K562 (cell line): ENCODE measurements at regions not wholly inside any gene's neighbourhood (a gene's known extent, or its start where the extent isn't known, plus 50 kb on each side); places are given as distances from the start of the nearest gene placed in this dataset.
A peak's percentile ranks its signal among the peaks of the same experiment; 100 is the strongest.

Experiments used
- ATAC-seq: fragments of 200-7000 bp; cut with Tn5 transposase; 3 replicates; pipeline ENCODE4 v1.9.1; 2020; ENCODE audit warnings: moderate library complexity
- BruUV-seq: library from RNA; stranded (reverse); fragments of 400-500 nt; replicated peaks from 2 replicates; lab custom pipeline; 2021; lab: Mats Ljungman, UMichigan
- CTCF ChIA-PET: fragments of 300-600 bp; formaldehyde crosslinking; extraction: SDS; loops from one replicate; lab custom pipeline; 2021; ENCODE audit warnings: low intra/inter-chr PET ratio; lab: Yijun Ruan, JAX
- POLR2A ChIA-PET: fragments of 300-600, 350-650 bp; sonication (Branson Sonifier 250); formaldehyde crosslinking; extraction: SDS; loops from one replicate; lab custom pipeline; 2021; ENCODE audit warnings: antibody characterized with exemption, inconsistent platforms; lab: Yijun Ruan, JAX
- DNase-seq, 4 experiments: peaks; one replicate each; pipeline versions ENCODE4 v3.0.0 to v3.0.0-alpha.2; 2011 to 2018; ENCODE audit warnings: low spot score in 3 of 4, mixed read lengths in 3 of 4; ENCODE audit errors: extremely low read depth in 1 of 4
- FAIRE-seq: peaks from 2 replicates; lab custom pipeline; 2011; peaks lifted over from hg19 to GRCh38; lab: Jason Lieb, UNC
- H2AFZ ChIP-seq: 2 replicates; pipeline ENCODE4 v1.6.0; 2011; ENCODE audit warnings: low read depth, low read length, control low read depth, inconsistent platforms
- H3K27ac ChIP-seq: fragments of 200-600 bp; 3 replicates; pipeline ENCODE4 v1.8.0; 2011; ENCODE audit warnings: low read depth, mild to moderate bottlenecking, control low read depth, inconsistent platforms, low read length, moderate library complexity, mixed read lengths; ENCODE audit errors: extremely low read depth
- H3K27me3 ChIP-seq, 2 experiments: fragments of 300-600 bp in 1 of 2; 2 replicates in 1 of 2; 3 replicates in 1 of 2; pipeline versions ENCODE4 v1.6.0 to v1.8.0; 2011; ENCODE audit warnings: inconsistent platforms in 2 of 2, low read length in 2 of 2, mild to moderate bottlenecking in 1 of 2, mixed read lengths in 1 of 2, moderate library complexity in 1 of 2; ENCODE audit not compliant: control insufficient read depth in 2 of 2, insufficient read depth in 2 of 2
- H3K36me3 ChIP-seq: fragments of 300-600 bp; 3 replicates; pipeline ENCODE4 v1.8.0; 2011; ENCODE audit warnings: mild to moderate bottlenecking, low read length, inconsistent platforms; ENCODE audit not compliant: control insufficient read depth, insufficient read depth
- H3K4me1 ChIP-seq, 2 experiments: fragments of 200-600 bp in 1 of 2; replicated peaks in 1 of 2; 2 replicates in 1 of 2; 3 replicates in 1 of 2; pipeline versions ENCODE4 v1.5.1 to v1.8.0; 2011; ENCODE audit warnings: inconsistent platforms in 2 of 2, low read length in 2 of 2, mild to moderate bottlenecking in 1 of 2, mixed read lengths in 1 of 2, moderate library complexity in 1 of 2; ENCODE audit not compliant: control insufficient read depth in 2 of 2, insufficient read depth in 2 of 2
- H3K4me2 ChIP-seq: 2 replicates; pipeline ENCODE4 v1.6.1; 2011; ENCODE audit warnings: low read length, control low read depth, inconsistent platforms, mixed read lengths; ENCODE audit not compliant: insufficient read depth
- H3K4me3 ChIP-seq: fragments of 200-600 bp; sonication (generic), shearing (Covaris generic); 2 replicates; pipeline ENCODE4 v1.5.1; 2016; ENCODE audit warnings: control low read depth, inconsistent platforms
- H3K79me2 ChIP-seq: fragments of 200-600 bp; 3 replicates; pipeline ENCODE4 v1.8.0; 2011; ENCODE audit warnings: low read length, inconsistent platforms; ENCODE audit not compliant: control insufficient read depth, insufficient read depth
- H3K9ac ChIP-seq, 2 experiments: 2 replicates each; pipeline versions ENCODE4 v1.6.0 to v1.6.1; 2011; ENCODE audit warnings: low read depth in 2 of 2, low read length in 2 of 2, control low read depth in 1 of 2, inconsistent platforms in 1 of 2, mild to moderate bottlenecking in 1 of 2, mixed read lengths in 1 of 2; ENCODE audit not compliant: insufficient read depth in 1 of 2
- H3K9me1 ChIP-seq: one replicate; pipeline ENCODE4 v1.6.0; 2011; ENCODE audit warnings: inconsistent platforms, mild to moderate bottlenecking, low read length, moderate library complexity; ENCODE audit not compliant: control insufficient read depth, insufficient read depth
- H3K9me3 ChIP-seq: replicated peaks from 2 replicates; pipeline ENCODE4 v1.5.1; 2011; ENCODE audit warnings: low read depth, low read length, inconsistent platforms; ENCODE audit not compliant: control insufficient read depth, insufficient read depth
- H4K20me1 ChIP-seq: replicated peaks from 2 replicates; pipeline ENCODE4 v1.6.1; 2011; ENCODE audit warnings: low read length, inconsistent platforms, mixed read lengths; ENCODE audit not compliant: control insufficient read depth, insufficient read depth
- FOXA3 ChIP-seq, 2 experiments: fragments of 450-650 bp in 1 of 2; sonication (generic) in 1 of 2; formaldehyde crosslinking; IDR thresholded peaks in 1 of 2; conservative IDR thresholded peaks in 1 of 2; 2 replicates each; pipeline versions ENCODE4 v1.4.0 to v1.8.0; 2020 to 2022; ENCODE audit warnings: mild to moderate bottlenecking in 2 of 2, missing genetic modification reagents in 1 of 2
- KLF1 ChIP-seq: fragments of 450-650 bp; IDR thresholded peaks from 2 replicates; pipeline ENCODE4 v1.6.1; 2016; ENCODE audit warnings: missing genetic modification characterization, missing compliant biosample characterization
- MAFG ChIP-seq: fragments of 450-650 bp; conservative IDR thresholded peaks from 2 replicates; pipeline ENCODE4 v1.6.1; 2016; ENCODE audit warnings: missing genetic modification characterization, missing compliant biosample characterization
- MCM7 ChIP-seq, 2 experiments: fragments of 450-650 bp; IDR thresholded peaks; 2 replicates each; pipeline ENCODE4 v1.6.1; 2016 to 2018
- MTA1 ChIP-seq: fragments of 450-650 bp; IDR thresholded peaks from 2 replicates; pipeline ENCODE4 v1.6.1; 2017; ENCODE audit warnings: borderline replicate concordance
- NFE2 ChIP-seq: IDR thresholded peaks from 2 replicates; pipeline ENCODE4 v1.6.1; 2014; ENCODE audit warnings: antibody characterized with exemption, low read depth
- RAD51 ChIP-seq: fragments of 450-650 bp; IDR thresholded peaks from 2 replicates; pipeline ENCODE4 v1.7.1; 2016; ENCODE audit warnings: low read depth, mild to moderate bottlenecking, borderline replicate concordance
- WGBS: fragments of 100-300 bp; shearing (Covaris generic); methylation state at CpG from one replicate; pipeline ENCODE4 v1.1.6; 2016; ENCODE audit warnings: low coverage, mixed read lengths; ENCODE audit not compliant: insufficient coverage; ENCODE audit errors: missing lambda C conversion rate; 5-methylcytosine and 5-hydroxymethylcytosine counted together
- in situ Hi-C: fragments of 300-500 bp; cut with MboI; formaldehyde crosslinking; loops from 4 replicates; pipeline ENCODE4 v1.15.0; 2018; ENCODE audit warnings: inconsistent platforms, mixed read lengths
- intact Hi-C: fragments of 100-400 bp; cut with micrococcal nuclease; formaldehyde crosslinking; loops from 2 replicates; pipeline ENCODE4 v1.14.2; 2022

DNA sequence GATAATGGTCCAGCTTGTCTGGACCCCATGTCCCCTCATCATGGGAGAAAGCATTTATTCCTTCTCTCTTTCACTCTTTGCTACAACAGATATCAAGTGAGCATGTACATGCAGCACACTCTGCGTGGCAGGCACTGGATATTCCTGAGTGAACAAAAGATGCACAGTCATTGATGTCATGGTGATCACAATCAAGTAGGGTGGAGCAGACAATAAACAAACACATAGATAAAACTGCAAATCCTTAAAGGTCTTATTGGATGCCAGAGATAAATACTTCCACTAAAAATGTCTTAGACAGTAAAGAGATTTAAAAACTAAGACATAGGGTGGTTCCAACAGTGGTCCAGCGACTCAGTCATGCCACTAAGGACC lies 178.0 kb downstream of the ZC3H11B start:
- TF ChIP-seq MAFG = peak; percentile 56; the same call in 1 of the 2 replicates
- TF ChIP-seq RAD51 = no peak
- TF ChIP-seq NFE2 = 0 out of 2 replicates have a peak, but pooled peaks have one; percentile 18
- ChIA-PET POLR2A (no interaction called here), CTCF (no interaction called here)
- 0% methylated on average over 2 of the region's 2 CpGs for WGBS
- H3K27me3 ChIP-seq = no peaks in the 10 kb centered on the region
- FAIRE-seq = no peak
- DNase-seq = no peak
- no peak overlapping the region for H3K27ac ChIP-seq
- no TSS peak for BruUV-seq
- no peak for ATAC-seq
- in situ Hi-C loops = no loop called here
- no peaks in the 10 kb centered on the region for H3K9me3 ChIP-seq
- no peaks in the 10 kb centered on the region for H3K9me1 ChIP-seq
- intact Hi-C loops = no loop called here
- H3K4me1 ChIP-seq = no peaks in the 10 kb centered on the region
- H3K4me3 ChIP-seq = no peak overlapping the region
- no peaks in the 10 kb centered on the region for H3K79me2 ChIP-seq
- no peak overlapping the region for H2AFZ ChIP-seq
- no peak overlapping the region for H3K9ac ChIP-seq
- no peaks in the 10 kb centered on the region for H4K20me1 ChIP-seq
- H3K4me2 ChIP-seq = no peak overlapping the region
- H3K36me3 ChIP-seq = no peaks in the 10 kb centered on the region

DNA sequence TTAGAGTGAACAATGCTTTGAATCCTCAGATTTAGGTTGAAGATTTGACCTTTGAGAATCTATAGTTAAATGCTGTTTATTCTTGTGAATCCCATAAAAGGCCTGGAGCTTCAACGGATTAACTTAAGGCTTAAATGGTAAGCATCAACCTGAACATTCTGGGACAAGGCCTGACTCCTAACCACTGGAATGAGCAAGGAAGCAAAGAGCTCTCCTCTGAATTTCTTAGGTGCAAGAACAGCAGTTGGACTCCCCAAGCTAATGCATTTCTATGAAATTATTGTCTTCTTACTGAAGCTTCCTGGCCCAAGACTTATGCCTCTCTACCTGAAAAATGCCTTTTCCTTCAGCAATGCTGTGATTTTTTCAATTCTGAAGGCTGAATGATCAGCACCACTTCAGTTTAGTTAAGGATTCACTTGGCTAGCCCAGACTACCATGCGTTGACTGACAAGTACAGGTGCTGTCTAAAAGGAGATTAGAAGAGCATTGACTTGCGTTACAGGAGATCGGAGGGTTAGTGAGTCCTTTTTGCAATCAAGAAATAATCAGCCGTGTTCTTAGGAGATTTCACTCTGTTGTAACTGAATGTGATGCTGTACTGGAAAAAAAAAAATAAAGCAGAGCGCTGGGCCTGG lies 178.5 kb downstream of the ZC3H11B start:
- Histone ChIP-seq H3K27ac (no peak overlapping the region), H3K4me3 (no peak overlapping the region)
- ATAC-seq = no peak
- no peak for TF ChIP-seq MTA1
- TF ChIP-seq FOXA3 (CRISPR knock-in tag; conservative IDR thresholded peaks at IDR 0.05 in 1 of 2, IDR thresholded peaks at IDR 0.05 in 1 of 2) = no peak
- TF ChIP-seq KLF1 (tag) = no peak
- TF ChIP-seq MCM7 (IDR thresholded peaks at IDR 0.05) = no peak
- TF ChIP-seq, all 486 proteins: peak for 0
- Histone ChIP-seq H3K9ac (no peak overlapping the region), H3K4me1 (no peaks in the 10 kb centered on the region), H3K79me2 (no peaks in the 10 kb centered on the region), H3K9me3 (no peaks in the 10 kb centered on the region), H4K20me1 (no peaks in the 10 kb centered on the region), H3K4me2 (no peak overlapping the region), H3K36me3 (no peaks in the 10 kb centered on the region), H3K9me1 (no peaks in the 10 kb centered on the region), H2AFZ (no peak overlapping the region), H3K27me3 (no peaks in the 10 kb centered on the region)
- DNase-seq = no peak
- in situ Hi-C loops = no loop called here
- ChIA-PET POLR2A (no interaction called here), CTCF (no interaction called here)
- FAIRE-seq = no peak
- 0% methylated on average over 6 of the region's 6 CpGs for WGBS
- BruUV-seq = no TSS peak
- intact Hi-C loops = no loop called here
